GM23338 (cell line): ENCODE measurements at regions not wholly inside any gene's neighbourhood (a gene's known extent, or its start where the extent isn't known, plus 50 kb on each side); places are given as distances from the start of the nearest gene placed in this dataset.
A peak's percentile ranks its signal among the peaks of the same experiment; 100 is the strongest.

Experiments used
- ATAC-seq: fragments of 200-7000 bp; cut with Tn5 transposase; 3 replicates; pipeline ENCODE4 v1.9.1; 2020
- DNase-seq: peaks from one replicate; pipeline ENCODE4 v3.0.0-alpha.2; 2015; ENCODE audit warnings: low spot score
- H2AFZ ChIP-seq: fragments of 200-600 bp; sonication (generic); 2 replicates; pipeline ENCODE4 v1.8.0; 2016; ENCODE audit warnings: antibody characterized with exemption, mild to moderate bottlenecking, moderate library complexity
- H3F3A ChIP-seq: fragments of 200-600 bp; sonication (generic); replicated peaks from 2 replicates; pipeline ENCODE4 v1.8.0; 2017; ENCODE audit warnings: antibody characterized with exemption, mixed run types, low read depth
- H3K27ac ChIP-seq: fragments of 200-600 bp; sonication (generic); 2 replicates; pipeline ENCODE4 v1.6.1; 2016; ENCODE audit warnings: low read depth
- H3K27me3 ChIP-seq: fragments of 200-600 bp; sonication (generic); 2 replicates; pipeline ENCODE4 v1.8.0; 2016; ENCODE audit warnings: mild to moderate bottlenecking, mixed run types, moderate library complexity; ENCODE audit not compliant: insufficient read depth
- H3K36me3 ChIP-seq: fragments of 200-600 bp; sonication (generic); 2 replicates; pipeline ENCODE4 v1.8.0; 2016; ENCODE audit warnings: mild to moderate bottlenecking; ENCODE audit not compliant: insufficient read depth
- H3K4me1 ChIP-seq: fragments of 200-600 bp; sonication (generic); 2 replicates; pipeline ENCODE4 v1.8.0; 2016; ENCODE audit warnings: mild to moderate bottlenecking, moderate library complexity; ENCODE audit not compliant: insufficient read depth
- H3K4me2 ChIP-seq: fragments of 200-600 bp; sonication (generic); 2 replicates; pipeline ENCODE4 v1.7.1; 2017; ENCODE audit warnings: mixed run types
- H3K4me3 ChIP-seq: fragments of 200-600 bp; sonication (generic); 2 replicates; pipeline ENCODE4 v1.6.1; 2016; ENCODE audit warnings: mixed run types
- H3K79me2 ChIP-seq: fragments of 200-600 bp; sonication (generic); replicated peaks from 2 replicates; pipeline ENCODE4 v1.8.0; 2017; ENCODE audit warnings: mild to moderate bottlenecking; ENCODE audit not compliant: insufficient read depth
- H3K9me2 ChIP-seq: fragments of 200-600 bp; sonication (generic); 2 replicates; pipeline ENCODE4 v1.8.0; 2017; ENCODE audit not compliant: insufficient read depth
- H4K20me1 ChIP-seq: fragments of 200-600 bp; sonication (generic); replicated peaks from 2 replicates; pipeline ENCODE4 v1.8.0; 2017; ENCODE audit warnings: mild to moderate bottlenecking; ENCODE audit not compliant: insufficient read depth
- H3K27ac Mint-ChIP-seq: 2 replicates; pipeline ENCODE4 v1.8.0; 2020; ENCODE audit warnings: inconsistent platforms, mild to moderate bottlenecking, moderate library complexity, mixed read lengths
- H3K27me3 Mint-ChIP-seq: 3 replicates; pipeline ENCODE4 v1.8.0; 2022; ENCODE audit warnings: low read depth, mild to moderate bottlenecking, moderate library complexity, mixed read lengths, inconsistent platforms; ENCODE audit not compliant: insufficient read depth, poor library complexity
- H3K36me3 Mint-ChIP-seq: 3 replicates; pipeline ENCODE4 v1.8.0; 2021; ENCODE audit warnings: low read depth, mild to moderate bottlenecking, inconsistent platforms, moderate library complexity, mixed read lengths
- H3K4me1 Mint-ChIP-seq: 3 replicates; pipeline ENCODE4 v1.8.0; 2020; ENCODE audit warnings: mild to moderate bottlenecking, inconsistent platforms, mixed read lengths
- H3K4me3 Mint-ChIP-seq: 3 replicates; pipeline ENCODE4 v1.8.0; 2021; ENCODE audit warnings: moderate library complexity, mild to moderate bottlenecking, inconsistent platforms, mixed read lengths
- H3K9me3 Mint-ChIP-seq: 3 replicates; pipeline ENCODE4 v1.8.0; 2020; ENCODE audit warnings: moderate library complexity, mild to moderate bottlenecking, inconsistent platforms, mixed read lengths
- ETS1 ChIP-seq: IDR thresholded peaks from 2 replicates; pipeline ENCODE4 v1.6.1; 2016; ENCODE audit warnings: antibody characterized with exemption
- EZH2phosphoT487 ChIP-seq: fragments of 200-600 bp; sonication (generic); IDR thresholded peaks from one replicate; pipeline ENCODE4 v1.8.1; 2018; ENCODE audit warnings: antibody characterized with exemption; ENCODE audit not compliant: unreplicated experiment
- JUNB ChIP-seq: IDR thresholded peaks from one replicate; pipeline ENCODE4 v1.6.1; 2016; ENCODE audit warnings: antibody characterized with exemption; ENCODE audit not compliant: unreplicated experiment
- REST ChIP-seq: IDR thresholded peaks from one replicate; pipeline ENCODE4 v1.6.1; 2018; ENCODE audit warnings: antibody characterized with exemption; ENCODE audit not compliant: unreplicated experiment
- STAT1 ChIP-seq: IDR thresholded peaks from one replicate; pipeline ENCODE4 v1.6.1; 2016; ENCODE audit warnings: antibody characterized with exemption; ENCODE audit not compliant: unreplicated experiment
- ZNF462 ChIP-seq: fragments of 250-450 bp; sonication (Bioruptor Pico); IDR thresholded peaks from 2 replicates; pipeline ENCODE4 v1.5.0; 2020; ENCODE audit warnings: mild to moderate bottlenecking, moderate library complexity

- Histone ChIP-seq H3K4me3 (no peak overlapping the region), H2AFZ (peak overlapping the region; percentile 35; the same call in 1 of the 2 replicates), H3K27me3 (no peaks in the 10 kb centered on the region), H4K20me1 (no peaks in the 10 kb centered on the region), H3K9me2 (peaks cover 10% of the 10 kb centered on the region; the same call in 1 of the 2 replicates), H3K4me2 (no peak overlapping the region), H3K4me1 (0 out of 2 replicates have a peak, but pooled peaks cover 5% of the 10 kb centered on the region), H3K79me2 (no peaks in the 10 kb centered on the region), H3F3A (no peaks in the 10 kb centered on the region), H3K27ac (no peak overlapping the region), H3K36me3 (no peaks in the 10 kb centered on the region)
- Mint-ChIP-seq H3K27me3 (no peaks in the 10 kb centered on the region), H3K4me1 (peaks cover 4% of the 10 kb centered on the region; the same call in 2 of the 3 replicates), H3K27ac (no peak overlapping the region), H3K4me3 (no peak overlapping the region), H3K36me3 (no peaks in the 10 kb centered on the region), H3K9me3 (no peaks in the 10 kb centered on the region)
- no peak for DNase-seq
- ATAC-seq = no peak
- no peak for TF ChIP-seq EZH2phosphoT487
- no peak for TF ChIP-seq JUNB
- TF ChIP-seq STAT1 = no peak
- no peak for TF ChIP-seq REST
- no peak for TF ChIP-seq ZNF462 (CRISPR knock-in tag)
- TF ChIP-seq ETS1 = no peak
These were observed 163.1 kb upstream of the IFNG-AS1 start for GRCh38 chr12:67826148-67826547.
